Esophagus squamous epithelium (tissue), 4 donors: ENCODE measurements at regions not wholly inside any gene's neighbourhood (a gene's known extent, or its start where the extent isn't known, plus 50 kb on each side); places are given as distances from the start of the nearest gene placed in this dataset.

Experiments used
- CTCF ChIP-seq, 6 experiments: fragments of 450-650 bp in 4 of 6; fragments of 200-600 bp in 2 of 6; sonication (generic) in 2 of 6; IDR thresholded peaks; one replicate each; pipeline ENCODE4 v1.5.1; 2016 to 2019; ENCODE audit warnings: antibody characterized with exemption in 6 of 6, mild to moderate bottlenecking in 4 of 6, moderate library complexity in 4 of 6
- POLR2A ChIP-seq, 4 donors: fragments of 450-650 bp; IDR thresholded peaks; one replicate each; pipeline ENCODE4 v1.6.1; 2017; ENCODE audit warnings: antibody characterized with exemption in 4 of 4, mild to moderate bottlenecking in 4 of 4, moderate library complexity in 3 of 4

GRCh38 chr5:85990998-85991397, 626.7 kb upstream of the COX7C start:
- TF ChIP-seq CTCF (IDR thresholded peaks at IDR 0.05) (no peak), POLR2A (IDR thresholded peaks at IDR 0.05) (no peak)
